ENCODE measurements at regions not wholly inside any gene's neighbourhood (a gene's known extent, or its start where the extent isn't known, plus 50 kb on each side); places are given as distances from the start of the nearest gene placed in this dataset.

DNA sequence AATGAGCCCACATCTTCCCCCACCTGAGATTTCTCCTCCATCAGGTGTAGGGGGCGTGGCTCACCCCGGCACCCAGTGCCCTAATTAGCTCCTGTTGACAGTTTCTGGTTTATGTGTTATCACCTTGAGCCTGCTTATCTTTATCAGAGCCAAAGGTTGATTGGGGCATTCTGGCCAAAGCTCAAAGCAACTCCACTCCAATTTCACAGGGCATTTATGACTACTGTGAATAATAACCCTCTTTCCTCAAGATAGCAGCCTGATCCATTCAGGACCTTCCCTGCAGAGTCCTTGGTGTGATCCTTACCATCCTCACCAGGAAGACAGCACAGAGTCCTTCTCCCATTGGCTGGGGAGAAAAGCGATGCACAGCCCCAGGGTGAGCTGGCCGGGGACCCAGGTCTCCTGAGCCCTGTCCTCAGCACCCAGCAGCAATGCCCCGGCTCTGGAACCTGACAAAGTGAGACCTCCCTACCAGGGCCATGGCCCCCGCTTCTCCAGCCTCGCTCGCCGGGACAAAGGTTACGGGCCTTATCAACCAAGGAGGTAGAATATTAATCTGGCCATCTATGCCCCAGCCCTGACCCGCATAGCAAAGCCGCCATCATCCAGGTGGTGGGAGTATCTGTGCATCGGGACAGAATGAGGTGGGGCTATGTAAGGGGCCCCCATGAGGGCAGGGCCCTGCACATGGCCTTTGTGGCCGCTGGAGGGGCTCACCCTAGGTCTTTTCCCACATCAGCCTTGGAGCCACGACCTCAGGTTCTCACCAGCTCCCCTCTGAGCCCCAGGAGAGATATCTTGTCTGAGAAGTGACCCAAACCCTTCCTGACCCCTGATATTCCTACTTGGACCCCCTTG, 64.5 kb downstream of the ZFP36L2 start:
- H3K36me3 ChIP-seq, result no peaks in the 10 kb centered on the region
- H3K27ac ChIP-seq, result peak overlapping the region in 1 of 4 donors; percentile 47
- 91 to 95% methylated on average over 13 to 15 of the region's 15 CpGs for WGBS, 2 donors

DNA sequence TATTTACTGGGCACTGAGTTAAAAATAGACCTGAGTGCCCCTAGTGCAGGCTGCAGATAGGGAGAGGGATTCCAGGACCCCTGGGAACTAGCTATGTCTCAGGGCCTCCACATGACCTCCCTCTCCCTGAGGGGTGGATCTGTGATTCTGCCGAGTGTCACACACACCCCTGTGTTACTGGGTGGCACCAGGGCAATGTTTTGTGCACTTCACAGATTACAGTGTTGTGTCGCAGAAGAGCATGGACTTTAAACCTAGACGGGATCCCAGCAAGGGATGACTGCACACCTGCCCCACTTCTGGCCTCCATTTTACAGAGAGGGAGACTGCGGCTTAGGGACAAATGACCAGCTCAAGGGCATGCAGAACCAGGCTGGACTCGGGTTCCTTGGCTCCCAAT, 65.6 kb downstream of the ZFP36L2 start:
- WGBS, 2 donors, result 76 to 85% methylated on average over 5 of the region's 5 CpGs
- Histone ChIP-seq H3K27ac (peak overlapping the region in 2 of 4 donors; percentile 82 to 85), H3K27me3 (no peaks in the 10 kb centered on the region), H3K36me3 (no peaks in the 10 kb centered on the region), H3K4me1 (peaks cover 0 to 40% (median 34%) of the 10 kb centered on the region in 4 donors), H3K9me3 (no peaks in the 10 kb centered on the region), H3K4me3 (no peak overlapping the region)
- no peak for DNase-seq (ENCODE audit: low spot score in 2 of 2)
- TF ChIP-seq POLR2A (IDR thresholded peaks at IDR 0.05) (no peak), EP300 (IDR thresholded peaks at IDR 0.05) (no peak)
- TF ChIP-seq, protein P1, sequence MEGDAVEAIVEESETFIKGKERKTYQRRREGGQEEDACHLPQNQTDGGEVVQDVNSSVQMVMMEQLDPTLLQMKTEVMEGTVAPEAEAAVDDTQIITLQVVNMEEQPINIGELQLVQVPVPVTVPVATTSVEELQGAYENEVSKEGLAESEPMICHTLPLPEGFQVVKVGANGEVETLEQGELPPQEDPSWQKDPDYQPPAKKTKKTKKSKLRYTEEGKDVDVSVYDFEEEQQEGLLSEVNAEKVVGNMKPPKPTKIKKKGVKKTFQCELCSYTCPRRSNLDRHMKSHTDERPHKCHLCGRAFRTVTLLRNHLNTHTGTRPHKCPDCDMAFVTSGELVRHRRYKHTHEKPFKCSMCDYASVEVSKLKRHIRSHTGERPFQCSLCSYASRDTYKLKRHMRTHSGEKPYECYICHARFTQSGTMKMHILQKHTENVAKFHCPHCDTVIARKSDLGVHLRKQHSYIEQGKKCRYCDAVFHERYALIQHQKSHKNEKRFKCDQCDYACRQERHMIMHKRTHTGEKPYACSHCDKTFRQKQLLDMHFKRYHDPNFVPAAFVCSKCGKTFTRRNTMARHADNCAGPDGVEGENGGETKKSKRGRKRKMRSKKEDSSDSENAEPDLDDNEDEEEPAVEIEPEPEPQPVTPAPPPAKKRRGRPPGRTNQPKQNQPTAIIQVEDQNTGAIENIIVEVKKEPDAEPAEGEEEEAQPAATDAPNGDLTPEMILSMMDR (IDR thresholded peaks at IDR 0.05), result no peak

More for the DNA sequence above, 64.5 kb downstream of the ZFP36L2 start:
- Histone ChIP-seq H3K4me3 (no peak overlapping the region), H3K27me3 (no peaks in the 10 kb centered on the region), H3K4me1 (peaks cover 0 to 35% (median 33%) of the 10 kb centered on the region in 4 donors), H3K9me3 (no peaks in the 10 kb centered on the region)
- TF ChIP-seq, protein P1 (IDR thresholded peaks at IDR 0.05), result no peak
- TF ChIP-seq POLR2A (IDR thresholded peaks at IDR 0.05) (no peak), EP300 (IDR thresholded peaks at IDR 0.05) (no peak)
- no peak for DNase-seq (ENCODE audit: low spot score in 2 of 2)

DNA sequence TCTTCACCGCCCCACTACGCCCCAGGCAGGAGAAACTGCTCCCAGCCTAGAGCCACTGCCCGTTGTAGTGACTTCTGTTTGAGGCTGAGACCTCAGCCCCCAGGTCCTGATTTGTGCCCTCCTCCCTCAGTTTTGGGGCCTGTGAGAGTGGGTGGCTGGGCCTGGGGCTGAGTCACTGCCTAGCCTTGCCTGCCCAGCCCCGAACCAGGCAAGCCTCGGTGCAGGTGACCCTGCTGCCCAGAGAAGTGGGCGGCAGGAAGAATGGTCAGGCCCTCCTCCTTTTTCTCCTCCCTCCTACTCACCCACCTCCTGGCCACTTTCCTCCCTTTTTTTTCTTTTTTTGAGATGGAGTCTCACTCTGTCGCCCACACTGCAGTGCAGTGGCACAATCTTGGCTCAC, 66.6 kb downstream of the ZFP36L2 start:
- no peaks in the 10 kb centered on the region for H3K9me3 ChIP-seq
- WGBS, 2 donors, result 63 to 78% methylated on average over 7 of the region's 7 CpGs
- TF ChIP-seq POLR2A (IDR thresholded peaks at IDR 0.05) (no peak), EP300 (IDR thresholded peaks at IDR 0.05) (no peak)
- TF ChIP-seq, protein P1 (IDR thresholded peaks at IDR 0.05), result no peak
- peak overlapping the region; percentile 63 to 93 (median 84) for H3K27ac ChIP-seq
- H3K4me3 ChIP-seq, result no peak overlapping the region
- peaks cover 0 to 40% (median 34%) of the 10 kb centered on the region in 4 donors for H3K4me1 ChIP-seq
- no peak for DNase-seq (ENCODE audit: low spot score in 2 of 2)
- no peaks in the 10 kb centered on the region for H3K27me3 ChIP-seq
- no peaks in the 10 kb centered on the region for H3K36me3 ChIP-seq

GRCh38 chr2:43158259-43158880, 68.0 kb downstream of the ZFP36L2 start:
- no peaks in the 10 kb centered on the region for H3K36me3 ChIP-seq
- H3K27ac ChIP-seq, result peak overlapping the region; percentile 63 to 93 (median 84)
- 25 to 33% methylated on average over 11 of the region's 11 CpGs for whole genome bisulfite sequencing, 2 donors
- H3K4me1 ChIP-seq, result peaks cover 0 to 40% (median 34%) of the 10 kb centered on the region in 4 donors
- peak overlapping the region in 1 of 4 donors; percentile 8 for H3K4me3 ChIP-seq
- H3K9me3 ChIP-seq, result no peaks in the 10 kb centered on the region
- TF ChIP-seq POLR2A (IDR thresholded peaks at IDR 0.05) (no peak), EP300 (IDR thresholded peaks at IDR 0.05) (no peak)
- TF ChIP-seq, protein P1 (IDR thresholded peaks at IDR 0.05), result peak in 1 of 5 experiments; percentile 7
- peak; percentile 40 to 53 for DNase-seq (ENCODE audit: low spot score in 2 of 2)
- H3K27me3 ChIP-seq, result no peaks in the 10 kb centered on the region

Data from tibial nerve (tissue), 4 donors.